Lung (tissue), 11 donors: ENCODE measurements at regions not wholly inside any gene's neighbourhood (a gene's known extent, or its start where the extent isn't known, plus 50 kb on each side); places are given as distances from the start of the nearest gene placed in this dataset.

Experiments
- ATAC-seq: fragments of 200-7000 bp; cut with Tn5 transposase; one replicate; pipeline ENCODE4 v1.9.1; 2020; ENCODE audit warnings: moderate number of reproducible peaks; ENCODE audit not compliant: insufficient read depth, low FRiP score
- DNase-seq, 3 donors: peaks; one replicate each; pipeline ENCODE4 v3.0.0-alpha.2; 2013 to 2017
- H3K27ac ChIP-seq, 2 donors: one replicate each; pipeline ENCODE4 v1.5.1; 2013; ENCODE audit warnings: mild to moderate bottlenecking in 2 of 2, moderate library complexity in 2 of 2, control low read depth in 1 of 2, inconsistent platforms in 1 of 2, low read depth in 1 of 2, low read length in 1 of 2
- H3K27me3 ChIP-seq, 3 donors: one replicate each; pipeline ENCODE4 v1.5.1; 2013; ENCODE audit warnings: low read length in 2 of 3; ENCODE audit not compliant: control insufficient read depth in 3 of 3, insufficient read depth in 3 of 3
- H3K36me3 ChIP-seq, 4 donors: one replicate each; pipeline ENCODE4 v1.5.1; 2013; ENCODE audit warnings: low read length in 4 of 4, mild to moderate bottlenecking in 1 of 4, moderate library complexity in 1 of 4; ENCODE audit not compliant: control insufficient read depth in 4 of 4, insufficient read depth in 4 of 4
- H3K4me1 ChIP-seq, 5 donors: one replicate each; pipeline ENCODE4 v1.5.1; 2013; ENCODE audit warnings: low read length in 5 of 5, mild to moderate bottlenecking in 2 of 5, moderate library complexity in 1 of 5; ENCODE audit not compliant: control insufficient read depth in 5 of 5, insufficient read depth in 5 of 5
- H3K4me3 ChIP-seq: one replicate; pipeline ENCODE4 v1.5.1; 2013; ENCODE audit warnings: mild to moderate bottlenecking, control low read depth, moderate library complexity
- H3K9ac ChIP-seq, 2 donors: one replicate each; pipeline ENCODE4 v1.5.1; 2013; ENCODE audit warnings: low read length in 2 of 2, control low read depth in 1 of 2; ENCODE audit not compliant: insufficient read depth in 1 of 2
- H3K9me3 ChIP-seq, 4 donors: one replicate each; pipeline ENCODE4 v1.5.1; 2013; ENCODE audit warnings: low read length in 3 of 4, mild to moderate bottlenecking in 1 of 4, moderate library complexity in 1 of 4; ENCODE audit not compliant: control insufficient read depth in 4 of 4, insufficient read depth in 3 of 4
- CTCF ChIP-seq: IDR thresholded peaks from 2 replicates; pipeline ENCODE4 v1.5.1; 2012; ENCODE audit warnings: mild to moderate bottlenecking; ENCODE audit errors: control extremely low read depth, extremely low read depth
- whole genome bisulfite sequencing, 2 donors: extraction: QIAGEN DNeasy Blood & Tissue Kit; methylation state at CpG; one replicate each; pipeline ENCODE4 v1.1.7; 2013; 5-methylcytosine and 5-hydroxymethylcytosine counted together
- donor health status: control.
- donor health status: control.
- donor health status: Bipolar disorder and iron deficiency.
- donor health status: healthy.
- donor health status: DM: yes; HTN: yes; CAD: no.

- peaks cover 0 to 6% (median 0%) of the 10 kb centered on the region in 5 donors for H3K4me1 ChIP-seq
- H3K27me3 ChIP-seq = no peaks in the 10 kb centered on the region
- H3K27ac ChIP-seq = no peak overlapping the region
- ATAC-seq (no peak), DNase-seq (no peak)
- WGBS, 2 donors = 74 to 76% methylated on average over 3 of the region's 3 CpGs
- H3K9me3 ChIP-seq = no peaks in the 10 kb centered on the region
- H3K9ac ChIP-seq = no peak overlapping the region
- no peak for TF ChIP-seq CTCF
- no peak overlapping the region for H3K4me3 ChIP-seq
- peaks cover 0 to under 1% (median 0%) of the 10 kb centered on the region in 4 donors for H3K36me3 ChIP-seq
Observed at GRCh38 chr4:31015123-31015522, 295.0 kb downstream of the PCDH7 start.

- no peak overlapping the region for H3K9ac ChIP-seq
- H3K4me1 ChIP-seq = peaks cover 0 to 8% (median 0%) of the 10 kb centered on the region in 5 donors
- H3K27ac ChIP-seq = no peak overlapping the region
- peaks cover 0 to 2% (median 0%) of the 10 kb centered on the region in 4 donors for H3K36me3 ChIP-seq
- ATAC-seq (no peak), DNase-seq (no peak)
- WGBS, 2 donors = 90 to 91% methylated on average over 2 of the region's 2 CpGs
- no peaks in the 10 kb centered on the region for H3K27me3 ChIP-seq
- no peak overlapping the region for H3K4me3 ChIP-seq
- no peaks in the 10 kb centered on the region for H3K9me3 ChIP-seq
- TF ChIP-seq CTCF = no peak
Observed at GRCh38 chr4:31016322-31017061, 296.3 kb downstream of the PCDH7 start.

DNA sequence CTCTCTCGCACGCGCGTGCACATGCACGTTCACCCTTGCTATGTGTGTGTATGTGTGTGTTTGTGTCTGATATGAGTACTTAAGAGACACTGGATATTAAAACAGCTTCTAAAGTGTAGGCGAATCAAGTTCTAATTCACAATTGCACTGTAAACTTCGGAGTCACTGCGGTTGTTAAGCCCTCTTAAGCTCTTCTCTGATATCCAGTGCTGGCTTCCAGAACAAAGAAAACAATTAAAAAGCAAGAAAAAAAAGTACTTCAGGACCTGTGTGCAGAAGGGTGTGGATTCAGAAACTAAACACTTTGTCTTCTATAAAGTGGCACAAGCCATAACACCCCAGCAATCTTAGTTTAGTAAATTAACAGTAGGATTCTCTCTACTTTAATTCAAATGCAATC lies 300.2 kb downstream of the PCDH7 start:
- H3K27me3 ChIP-seq = no peaks in the 10 kb centered on the region
- no peaks in the 10 kb centered on the region for H3K9me3 ChIP-seq
- no peak overlapping the region for H3K27ac ChIP-seq
- peaks cover 0 to 8% (median 0%) of the 10 kb centered on the region in 5 donors for H3K4me1 ChIP-seq
- H3K36me3 ChIP-seq = peaks cover 0 to 2% (median 0%) of the 10 kb centered on the region in 4 donors
- H3K9ac ChIP-seq = no peak overlapping the region
- no peak for DNase-seq
- WGBS, 2 donors = 73 to 84% methylated on average over 8 of the region's 8 CpGs
- no peak overlapping the region for H3K4me3 ChIP-seq
- TF ChIP-seq CTCF = no peak
- no peak for ATAC-seq

- no peak for DNase-seq
- 61 to 66% methylated on average over 2 of the region's 2 CpGs for WGBS, 2 donors
- Histone ChIP-seq H3K36me3 (peaks cover 0 to 2% (median 0%) of the 10 kb centered on the region in 4 donors), H3K27me3 (no peaks in the 10 kb centered on the region), H3K27ac (no peak overlapping the region), H3K4me1 (peaks cover 0 to 8% (median 0%) of the 10 kb centered on the region in 5 donors), H3K9ac (no peak overlapping the region), H3K9me3 (no peaks in the 10 kb centered on the region), H3K4me3 (no peak overlapping the region)
- TF ChIP-seq CTCF = no peak
- no peak for ATAC-seq
Observed at GRCh38 chr4:31021008-31021407, 300.8 kb downstream of the PCDH7 start.
